ENCODE measurements at regions not wholly inside any gene's neighbourhood (a gene's known extent, or its start where the extent isn't known, plus 50 kb on each side); places are given as distances from the start of the nearest gene placed in this dataset.

DNA sequence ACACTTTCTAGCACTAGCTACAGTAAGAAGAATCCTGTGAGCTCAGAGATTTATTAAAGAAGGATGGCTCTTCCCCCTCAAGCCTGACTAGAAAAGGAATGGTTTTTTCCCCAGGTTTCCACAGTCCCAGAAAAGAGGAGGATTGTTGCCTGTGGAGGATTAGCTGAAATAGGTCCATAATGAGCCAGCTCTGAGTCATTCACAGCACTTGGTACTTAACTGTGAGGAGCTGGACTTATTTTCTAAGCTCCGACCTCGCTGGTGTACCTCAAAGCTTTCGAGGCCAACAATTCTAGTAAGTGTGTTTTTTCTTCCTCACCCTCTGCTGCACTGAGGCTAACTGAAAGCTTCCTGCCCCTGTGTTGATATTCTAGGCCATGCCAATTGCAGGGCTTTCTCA, 222.5 kb upstream of the IL12B start:
- Histone ChIP-seq H3K27ac (ENCODE audit: low read length) (no peak overlapping the region), H3K9me3 (ENCODE audit: control insufficient read depth, low read depth, low read length) (no peaks in the 10 kb centered on the region), H3K4me3 (ENCODE audit: low read length) (no peak overlapping the region), H3K4me1 (ENCODE audit: control insufficient read depth, insufficient read depth, low read length) (no peaks in the 10 kb centered on the region), H3K27me3 (ENCODE audit: control insufficient read depth, insufficient read depth, low read length) (peaks cover 3% of the 10 kb centered on the region), H3K36me3 (ENCODE audit: control insufficient read depth, insufficient read depth, low read length) (no peaks in the 10 kb centered on the region)
- no CpG with 5 or more reads among the region's 3 CpGs for WGBS (ENCODE audit: insufficient coverage, low lambda C conversion rate)
- DNase-seq: no peak

DNA sequence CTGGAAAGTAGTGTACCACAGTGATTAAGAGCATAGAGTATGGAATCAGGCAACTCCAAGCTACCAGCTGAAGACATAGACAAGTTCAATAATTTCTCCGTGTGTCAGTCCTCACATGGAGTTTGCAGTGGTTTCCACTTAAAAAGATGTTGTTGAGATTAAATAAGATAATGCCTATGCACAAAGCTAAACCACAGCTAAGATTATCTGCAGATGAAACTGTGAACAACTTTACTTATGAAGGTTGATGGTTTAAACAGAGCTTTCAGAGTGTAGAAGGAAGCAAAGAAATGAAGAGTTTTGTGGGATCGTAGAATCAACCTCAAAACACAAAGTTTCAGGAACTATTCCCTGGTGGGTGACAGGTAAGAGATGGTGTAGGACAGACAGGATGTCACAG, 223.5 kb upstream of the IL12B start:
- H3K4me3 ChIP-seq (ENCODE audit: low read length): no peak overlapping the region
- H3K36me3 ChIP-seq (ENCODE audit: control insufficient read depth, insufficient read depth, low read length): no peaks in the 10 kb centered on the region
- DNase-seq: no peak
- peaks cover 3% of the 10 kb centered on the region for H3K27me3 ChIP-seq (ENCODE audit: control insufficient read depth, insufficient read depth, low read length)
- no peaks in the 10 kb centered on the region for H3K9me3 ChIP-seq (ENCODE audit: control insufficient read depth, low read depth, low read length)
- H3K4me1 ChIP-seq (ENCODE audit: control insufficient read depth, insufficient read depth, low read length): no peaks in the 10 kb centered on the region
- no peak overlapping the region for H3K27ac ChIP-seq (ENCODE audit: low read length)
- WGBS (ENCODE audit: insufficient coverage, low lambda C conversion rate): 100% methylated on average over 1 of the region's 2 CpGs

DNA sequence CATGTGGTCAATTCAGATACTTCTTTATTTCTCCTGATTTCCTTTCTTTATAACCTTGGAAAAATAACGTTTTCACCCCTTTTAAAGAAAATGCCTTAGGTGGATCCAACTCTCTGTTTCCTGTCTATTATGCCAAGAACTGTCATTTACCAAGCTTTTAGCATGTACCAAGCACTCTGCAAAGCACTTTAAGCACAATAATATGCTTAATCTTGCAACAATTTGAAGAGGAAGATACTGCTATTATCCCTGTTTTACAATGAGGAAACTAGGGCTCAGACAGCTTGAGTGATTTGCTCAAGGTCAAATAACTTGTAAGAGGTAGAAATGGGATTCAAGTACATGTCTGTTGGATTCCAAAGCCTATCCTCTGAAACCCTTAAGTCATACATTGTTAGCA, 224.8 kb upstream of the IL12B start:
- H3K36me3 ChIP-seq (ENCODE audit: control insufficient read depth, insufficient read depth, low read length): no peaks in the 10 kb centered on the region
- H3K4me1 ChIP-seq (ENCODE audit: control insufficient read depth, insufficient read depth, low read length): no peaks in the 10 kb centered on the region
- no peak overlapping the region for H3K27ac ChIP-seq (ENCODE audit: low read length)
- no peak overlapping the region for H3K4me3 ChIP-seq (ENCODE audit: low read length)
- no CpG with 5 or more reads among the region's 1 CpG for WGBS (ENCODE audit: insufficient coverage, low lambda C conversion rate)
- no peak for DNase-seq
- peaks cover 4% of the 10 kb centered on the region for H3K27me3 ChIP-seq (ENCODE audit: control insufficient read depth, insufficient read depth, low read length)
- no peaks in the 10 kb centered on the region for H3K9me3 ChIP-seq (ENCODE audit: control insufficient read depth, low read depth, low read length)

DNA sequence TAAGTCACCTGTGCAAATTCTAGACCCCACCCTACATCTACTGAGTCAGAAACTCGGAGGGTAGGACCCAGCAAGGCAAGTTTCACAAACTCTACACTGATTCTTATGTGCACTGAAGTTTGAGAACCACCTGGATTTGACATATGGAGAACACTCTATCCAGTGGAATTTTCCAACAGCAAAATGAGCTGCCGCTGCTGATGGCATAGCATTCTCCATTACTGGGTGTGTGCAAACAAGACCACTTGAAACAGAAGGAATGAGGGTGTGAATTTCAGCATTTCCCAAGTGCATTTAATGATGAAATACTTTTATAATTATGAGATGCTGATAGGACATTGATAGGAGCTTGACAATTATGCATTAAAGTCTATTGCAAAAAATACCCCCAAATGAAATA, 229.1 kb upstream of the IL12B start:
- Histone ChIP-seq H3K27ac (ENCODE audit: low read length) (no peak overlapping the region), H3K9me3 (ENCODE audit: control insufficient read depth, low read depth, low read length) (no peaks in the 10 kb centered on the region), H3K36me3 (ENCODE audit: control insufficient read depth, insufficient read depth, low read length) (no peaks in the 10 kb centered on the region), H3K4me1 (ENCODE audit: control insufficient read depth, insufficient read depth, low read length) (no peaks in the 10 kb centered on the region), H3K4me3 (ENCODE audit: low read length) (no peak overlapping the region), H3K27me3 (ENCODE audit: control insufficient read depth, insufficient read depth, low read length) (peaks cover 5% of the 10 kb centered on the region)
- WGBS (ENCODE audit: insufficient coverage, low lambda C conversion rate): 100% methylated on average over 1 of the region's 2 CpGs
- DNase-seq: no peak

DNA sequence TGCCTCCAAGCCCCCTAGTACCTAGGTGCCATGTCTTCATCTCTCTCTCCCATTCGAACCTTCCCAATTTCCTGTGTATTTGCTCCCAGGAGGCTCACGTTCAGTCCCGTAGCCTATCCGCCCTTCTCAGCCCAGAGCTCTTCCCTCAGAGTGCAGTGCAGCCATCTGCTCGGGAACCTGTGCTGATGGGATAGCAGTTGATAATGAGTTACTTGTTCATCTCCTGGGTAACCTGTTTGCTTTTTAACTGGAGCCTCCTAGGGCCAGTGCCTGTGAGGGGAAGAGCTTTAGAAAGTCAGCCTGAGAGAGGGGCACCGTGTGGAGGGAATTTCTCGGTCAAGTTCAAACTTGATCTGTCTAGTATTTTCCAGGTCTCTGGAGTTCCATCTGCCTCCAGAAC, 229.8 kb upstream of the IL12B start:
- Histone ChIP-seq H3K9me3 (ENCODE audit: control insufficient read depth, low read depth, low read length) (no peaks in the 10 kb centered on the region), H3K4me1 (ENCODE audit: control insufficient read depth, insufficient read depth, low read length) (no peaks in the 10 kb centered on the region), H3K36me3 (ENCODE audit: control insufficient read depth, insufficient read depth, low read length) (no peaks in the 10 kb centered on the region), H3K4me3 (ENCODE audit: low read length) (no peak overlapping the region), H3K27ac (ENCODE audit: low read length) (no peak overlapping the region), H3K27me3 (ENCODE audit: control insufficient read depth, insufficient read depth, low read length) (peaks cover 2% of the 10 kb centered on the region)
- DNase-seq: no peak
- WGBS (ENCODE audit: insufficient coverage, low lambda C conversion rate): 20% methylated on average over 1 of the region's 7 CpGs

DNA sequence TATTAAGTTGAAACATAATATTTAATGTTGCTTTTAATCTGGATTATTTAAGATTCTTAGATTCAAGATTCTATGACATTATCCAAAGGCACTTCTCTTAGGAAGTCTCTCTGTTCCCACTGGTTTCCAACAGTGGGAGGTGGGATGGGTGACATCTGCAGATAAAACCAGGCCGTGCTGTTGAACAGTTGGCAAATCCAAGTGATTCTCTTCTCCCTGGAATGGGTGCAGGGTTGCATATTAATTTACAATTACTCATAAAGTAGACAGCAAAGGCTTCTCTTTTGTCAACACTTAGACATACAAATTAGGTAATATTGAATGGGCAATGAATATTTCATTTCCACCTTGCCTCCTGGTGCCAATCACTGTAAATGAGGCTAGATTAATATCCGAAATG, 233.7 kb upstream of the IL12B start:
- H3K27me3 ChIP-seq (ENCODE audit: control insufficient read depth, insufficient read depth, low read length): peaks cover 2% of the 10 kb centered on the region
- H3K4me1 ChIP-seq (ENCODE audit: control insufficient read depth, insufficient read depth, low read length): no peaks in the 10 kb centered on the region
- no peaks in the 10 kb centered on the region for H3K36me3 ChIP-seq (ENCODE audit: control insufficient read depth, insufficient read depth, low read length)
- H3K4me3 ChIP-seq (ENCODE audit: low read length): no peak overlapping the region
- DNase-seq: no peak
- H3K9me3 ChIP-seq (ENCODE audit: control insufficient read depth, low read depth, low read length): no peaks in the 10 kb centered on the region
- 100% methylated on average over 1 of the region's 2 CpGs for WGBS (ENCODE audit: insufficient coverage, low lambda C conversion rate)
- no peak overlapping the region for H3K27ac ChIP-seq (ENCODE audit: low read length)

DNA sequence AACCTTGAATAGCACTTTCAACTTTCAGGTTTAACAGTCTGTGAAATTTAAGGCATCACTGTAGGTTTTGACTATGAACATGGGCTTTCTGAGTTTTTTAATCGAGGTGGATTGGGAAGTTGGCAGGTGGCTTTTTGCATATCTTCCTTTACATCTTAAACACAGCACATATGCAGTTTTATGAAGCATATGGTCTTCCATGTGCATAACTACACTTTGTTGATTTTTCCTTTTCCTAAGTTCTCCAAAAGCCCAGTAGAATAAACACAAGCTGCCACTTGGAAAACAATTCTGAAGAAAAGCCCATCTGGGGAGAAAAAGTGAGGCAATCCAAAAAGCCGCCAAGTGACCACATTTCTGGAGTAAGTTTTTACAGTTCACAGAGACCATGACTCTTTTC, 236.5 kb upstream of the IL12B start:
- H3K36me3 ChIP-seq (ENCODE audit: control insufficient read depth, insufficient read depth, low read length): no peaks in the 10 kb centered on the region
- no peaks in the 10 kb centered on the region for H3K9me3 ChIP-seq (ENCODE audit: control insufficient read depth, low read depth, low read length)
- DNase-seq: no peak
- WGBS (ENCODE audit: insufficient coverage, low lambda C conversion rate): no CpG with 5 or more reads among the region's 2 CpGs
- no peak overlapping the region for H3K4me3 ChIP-seq (ENCODE audit: low read length)
- H3K27ac ChIP-seq (ENCODE audit: low read length): no peak overlapping the region
- H3K4me1 ChIP-seq (ENCODE audit: control insufficient read depth, insufficient read depth, low read length): no peaks in the 10 kb centered on the region
- H3K27me3 ChIP-seq (ENCODE audit: control insufficient read depth, insufficient read depth, low read length): no peaks in the 10 kb centered on the region

DNA sequence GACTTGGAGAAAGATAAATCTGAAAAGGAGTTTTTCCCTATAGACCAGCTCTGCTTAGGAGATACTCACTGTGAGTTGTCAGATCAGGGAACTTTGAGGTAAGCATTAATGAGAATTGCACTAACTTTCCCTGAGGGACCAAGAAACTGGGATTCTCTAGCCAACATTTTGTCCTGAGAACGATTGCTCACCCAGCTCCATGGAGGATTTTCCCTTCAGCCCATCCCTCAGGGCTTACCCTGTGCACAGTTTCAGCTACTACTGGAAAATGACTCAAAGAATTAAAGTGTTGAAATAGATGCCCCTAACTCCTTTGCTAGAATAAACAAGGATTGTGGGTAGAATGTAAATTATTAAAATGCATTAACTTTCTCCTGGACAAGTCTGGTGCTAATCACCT, 237.2 kb upstream of the IL12B start:
- Histone ChIP-seq H3K36me3 (ENCODE audit: control insufficient read depth, insufficient read depth, low read length) (no peaks in the 10 kb centered on the region), H3K9me3 (ENCODE audit: control insufficient read depth, low read depth, low read length) (no peaks in the 10 kb centered on the region), H3K4me3 (ENCODE audit: low read length) (no peak overlapping the region), H3K27me3 (ENCODE audit: control insufficient read depth, insufficient read depth, low read length) (no peaks in the 10 kb centered on the region), H3K4me1 (ENCODE audit: control insufficient read depth, insufficient read depth, low read length) (no peaks in the 10 kb centered on the region), H3K27ac (ENCODE audit: low read length) (no peak overlapping the region)
- no CpG with 5 or more reads among the region's 1 CpG for WGBS (ENCODE audit: insufficient coverage, low lambda C conversion rate)
- no peak for DNase-seq

DNA sequence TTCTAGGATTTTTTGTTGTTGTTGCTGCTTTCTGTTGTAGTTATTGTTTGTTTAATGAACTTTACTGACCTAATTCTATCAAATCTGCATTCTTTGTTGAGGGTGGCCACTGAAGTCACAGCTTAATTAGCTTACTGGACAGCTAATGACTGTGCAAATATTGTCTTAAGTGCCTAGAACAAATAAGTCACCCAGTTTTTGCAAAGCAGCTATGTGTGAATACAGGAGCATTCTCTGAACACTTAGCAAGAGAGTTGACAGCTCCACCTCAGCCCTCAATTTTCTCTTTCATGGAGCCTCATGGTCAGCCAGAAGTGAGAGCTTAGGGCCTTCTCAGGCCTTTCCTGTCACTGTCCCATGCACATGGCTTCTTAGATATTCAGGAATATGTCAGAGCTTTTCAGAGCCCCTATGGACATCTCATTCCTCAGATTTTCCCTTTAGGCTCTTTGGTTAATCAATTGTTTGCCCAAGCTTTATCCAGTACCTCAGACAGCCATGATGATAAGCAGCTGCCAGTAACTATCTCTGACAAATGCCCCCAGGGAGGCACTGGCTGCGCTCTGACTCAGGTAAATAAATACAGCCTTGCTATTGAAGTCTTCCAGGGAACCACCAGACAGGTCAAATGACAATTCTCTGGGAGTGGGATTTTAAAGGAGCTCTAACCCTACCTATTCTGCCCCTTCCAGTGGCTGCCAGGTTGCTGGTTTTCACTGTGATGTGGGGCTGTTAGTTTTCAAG, 241.4 kb upstream of the IL12B start:
- Histone ChIP-seq H3K36me3 (ENCODE audit: control insufficient read depth, insufficient read depth, low read length) (no peaks in the 10 kb centered on the region), H3K27ac (ENCODE audit: low read length) (no peak overlapping the region), H3K4me3 (ENCODE audit: low read length) (no peak overlapping the region), H3K9me3 (ENCODE audit: control insufficient read depth, low read depth, low read length) (no peaks in the 10 kb centered on the region), H3K4me1 (ENCODE audit: control insufficient read depth, insufficient read depth, low read length) (no peaks in the 10 kb centered on the region), H3K27me3 (ENCODE audit: control insufficient read depth, insufficient read depth, low read length) (no peaks in the 10 kb centered on the region)
- no CpG with 5 or more reads among the region's 1 CpG for WGBS (ENCODE audit: insufficient coverage, low lambda C conversion rate)
- DNase-seq: no peak

DNA sequence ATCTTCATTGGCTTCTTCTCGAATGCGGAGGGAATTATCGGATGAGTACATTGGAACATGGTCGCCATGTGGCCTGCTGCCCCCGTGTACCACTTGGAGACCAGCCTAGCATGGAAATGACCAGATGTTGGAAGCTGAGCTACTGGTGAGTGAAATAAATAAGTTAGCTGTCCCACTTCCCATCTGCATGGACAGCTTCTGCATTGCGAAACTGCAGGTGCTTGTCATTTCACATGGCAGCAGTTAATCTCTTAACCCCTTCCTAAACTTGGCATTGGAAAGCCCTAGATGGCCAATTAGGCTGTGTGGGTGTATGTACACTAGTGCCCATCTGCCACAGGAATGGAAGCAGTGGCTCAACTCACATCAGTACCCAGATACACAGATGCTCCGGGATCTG, 246.6 kb upstream of the IL12B start:
- no peak for DNase-seq
- H3K27me3 ChIP-seq (ENCODE audit: control insufficient read depth, insufficient read depth, low read length): no peaks in the 10 kb centered on the region
- whole genome bisulfite sequencing (ENCODE audit: insufficient coverage, low lambda C conversion rate): no CpG with 5 or more reads among the region's 7 CpGs
- no peaks in the 10 kb centered on the region for H3K9me3 ChIP-seq (ENCODE audit: control insufficient read depth, low read depth, low read length)
- H3K36me3 ChIP-seq (ENCODE audit: control insufficient read depth, insufficient read depth, low read length): no peaks in the 10 kb centered on the region
- H3K4me1 ChIP-seq (ENCODE audit: control insufficient read depth, insufficient read depth, low read length): no peaks in the 10 kb centered on the region
- no peak overlapping the region for H3K4me3 ChIP-seq (ENCODE audit: low read length)
- no peak overlapping the region for H3K27ac ChIP-seq (ENCODE audit: low read length)

DNA sequence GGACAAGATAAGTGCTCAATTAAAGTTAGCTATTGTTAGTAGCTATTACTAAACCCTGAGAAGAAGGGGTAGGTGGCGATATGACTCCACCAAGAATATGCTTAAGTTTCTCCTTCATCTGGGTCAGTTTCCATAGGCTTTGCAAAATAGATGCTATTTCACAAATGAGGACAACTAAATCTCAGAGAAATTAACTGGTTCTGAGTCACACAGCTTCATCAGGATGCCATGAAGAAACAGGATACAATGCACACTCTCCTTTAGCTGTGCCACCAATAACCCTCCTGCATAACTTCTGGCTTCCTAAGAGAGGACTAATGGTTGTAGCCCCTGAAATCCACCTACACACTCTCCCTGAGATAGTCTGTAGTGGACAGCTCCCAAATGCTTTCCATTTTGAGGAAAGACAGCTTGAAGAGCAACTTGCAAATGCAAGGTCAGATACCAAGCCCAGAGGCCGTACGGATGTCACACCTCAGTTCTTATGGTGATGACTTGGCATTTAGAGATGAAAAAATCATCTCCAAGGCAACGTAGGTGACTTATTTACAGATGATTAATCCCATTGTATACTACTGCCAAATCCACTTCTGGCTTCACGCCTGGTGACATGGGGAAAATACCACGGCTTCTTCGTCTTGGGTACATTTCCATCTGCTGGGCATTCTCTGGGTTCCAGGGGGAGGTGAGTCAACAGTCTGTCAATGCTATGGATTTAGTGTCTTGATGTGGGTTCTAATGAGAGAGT, 251.4 kb upstream of the IL12B start:
- Histone ChIP-seq H3K27me3 (ENCODE audit: control insufficient read depth, insufficient read depth, low read length) (no peaks in the 10 kb centered on the region), H3K9me3 (ENCODE audit: control insufficient read depth, low read depth, low read length) (no peaks in the 10 kb centered on the region), H3K27ac (ENCODE audit: low read length) (no peak overlapping the region), H3K4me3 (ENCODE audit: low read length) (no peak overlapping the region), H3K4me1 (ENCODE audit: control insufficient read depth, insufficient read depth, low read length) (no peaks in the 10 kb centered on the region), H3K36me3 (ENCODE audit: control insufficient read depth, insufficient read depth, low read length) (no peaks in the 10 kb centered on the region)
- DNase-seq: no peak
- no CpG with 5 or more reads among the region's 7 CpGs for WGBS (ENCODE audit: insufficient coverage, low lambda C conversion rate)

All from large intestine (tissue), 3 donors.